ENCODE measurements at regions not wholly inside any gene's neighbourhood (a gene's known extent, or its start where the extent isn't known, plus 50 kb on each side); places are given as distances from the start of the nearest gene placed in this dataset.

- no peak overlapping the region for H2AK5ac ChIP-seq (ENCODE audit: low read depth, low read length)
- H2BK15ac ChIP-seq (ENCODE audit: low read length): no peak overlapping the region
- no peak overlapping the region for H2BK12ac ChIP-seq (ENCODE audit: low read depth, low read length)
- H3K27ac ChIP-seq (ENCODE audit: low read depth, low read length): no peak overlapping the region
- no peak overlapping the region for H4K91ac ChIP-seq (replicated peaks; ENCODE audit: insufficient read length, low read length)
- H3K14ac ChIP-seq (ENCODE audit: insufficient read length): no peak overlapping the region
- peak overlapping the region in 1 of 2 experiments; percentile 23; a peak in 1 of 4 replicates for H3K4me2 ChIP-seq (ENCODE audit: insufficient read depth in 1 of 2, low read depth in 2 of 2, low read length in 2 of 2)
- H2BK5ac ChIP-seq (ENCODE audit: low read depth, low read length): no peak overlapping the region
- CTCF ChIA-PET (ENCODE audit: partially characterized antibody): interaction anchor here (1.3 to 1.6 kb wide), 3 partner anchors 15 to 166 kb away, joined by 3 to 6 read pairs (median 3); partner anchors contain the start of gene NSG2
- no peaks in the 10 kb centered on the region for H3K79me2 ChIP-seq (ENCODE audit: control insufficient read depth in 1 of 2, insufficient read depth in 2 of 2, low read length in 2 of 2)
- no peak overlapping the region for H4K5ac ChIP-seq (ENCODE audit: insufficient read length, low read depth, low read length)
- POLR2A ChIA-PET (ENCODE audit: partially characterized antibody): interaction anchor here (0.7 kb wide), 1 partner anchor 889 kb away, joined by 3 read pairs; no protein-coding TSS in a partner anchor
- WGBS, 2 experiments (ENCODE audit: extremely low coverage in 1 of 2, insufficient coverage in 1 of 2, insufficient read length in 1 of 2, insufficient replicate concordance in 2 of 2, low coverage in 1 of 2, low lambda C conversion rate in 2 of 2, missing lambda C conversion rate in 1 of 2): 49% methylated on average over 4 of the region's 4 CpGs; no CpG with 5 or more reads in 1 of the 2 experiments
- no peak overlapping the region for H3K4ac ChIP-seq (replicated peaks; ENCODE audit: insufficient read length, low read depth, low read length)
- H3K56ac ChIP-seq (replicated peaks; ENCODE audit: insufficient read length, low read depth, low read length): no peak overlapping the region
- no peaks in the 10 kb centered on the region for H3K23me2 ChIP-seq (ENCODE audit: low read depth, low read length)
- H2BK120ac ChIP-seq (replicated peaks; ENCODE audit: low read depth, low read length): no peak overlapping the region
- FAIRE-seq (no peak), DNase-seq (ENCODE audit: low read depth in 1 of 2, low spot score in 2 of 2) (no peak)
- H4K8ac ChIP-seq (ENCODE audit: extremely low read depth, insufficient read depth, low read length): 0 out of 2 replicates have a peak overlapping the region, but pooled peaks have one; percentile 22
- no peaks in the 10 kb centered on the region for H4K20me1 ChIP-seq (replicated peaks in 1 of 2; ENCODE audit: control insufficient read depth in 1 of 2, insufficient read depth in 2 of 2, low read length in 2 of 2)
- no peaks in the 10 kb centered on the region for H3K9me3 ChIP-seq (ENCODE audit: insufficient read depth in 2 of 2, low read depth in 1 of 2, low read length in 1 of 2)
- H3K27me3 ChIP-seq (replicated peaks in 1 of 4; ENCODE audit: control insufficient read depth in 3 of 4, extremely low read depth in 1 of 4, insufficient read depth in 3 of 4, low read length in 3 of 4): no peaks in the 10 kb centered on the region
- no peaks in the 10 kb centered on the region for H3K79me1 ChIP-seq (ENCODE audit: low read depth, low read length)
- peaks cover 0 to 7% (median 5%) of the 10 kb centered on the region in 4 experiments; a peak in 5 of 7 replicates for H3K4me1 ChIP-seq (replicated peaks in 1 of 4; ENCODE audit: control insufficient read depth in 3 of 4, insufficient read depth in 4 of 4, low read length in 3 of 4)
- no peak overlapping the region for H3K4me3 ChIP-seq (ENCODE audit: extremely low read depth in 1 of 4, insufficient read depth in 2 of 4, low read depth in 3 of 4, low read length in 4 of 4)
- no peak overlapping the region for H3K18ac ChIP-seq (ENCODE audit: extremely low read depth, low read length)
- no peak overlapping the region for H2BK20ac ChIP-seq (ENCODE audit: low read length)
- 0 out of 2 replicates have a peak overlapping the region, but pooled peaks have one; percentile 46 for H2AFZ ChIP-seq (ENCODE audit: low read length)
- no peak overlapping the region for H3K23ac ChIP-seq (ENCODE audit: insufficient read length)
- no peak overlapping the region for H3K9ac ChIP-seq (replicated peaks in 1 of 4; ENCODE audit: extremely low read depth in 1 of 4, low read depth in 3 of 4, low read length in 3 of 4)
- no peaks in the 10 kb centered on the region for H3K36me3 ChIP-seq (ENCODE audit: control insufficient read depth in 2 of 4, insufficient read depth in 4 of 4, low read length in 3 of 4)
- TF ChIP-seq KDM4A (IDR thresholded peaks at IDR 0.05; ENCODE audit: low read depth, low read length, severe bottlenecking) (no peak), GTF2F1 (IDR thresholded peaks at IDR 0.05; ENCODE audit: borderline replicate concordance, low read depth, low read length) (no peak), JUND (IDR thresholded peaks at IDR 0.05; ENCODE audit: low read length) (no peak), PHF8 (conservative IDR thresholded peaks at IDR 0.05; ENCODE audit: low read depth, low read length) (no peak), NRF1 (IDR thresholded peaks at IDR 0.05; ENCODE audit: low read depth, low read length) (no peak), EP300 (IDR thresholded peaks at IDR 0.05; ENCODE audit: borderline replicate concordance in 1 of 2, low read depth in 2 of 2, low read length in 2 of 2) (no peak), RFX5 (IDR thresholded peaks at IDR 0.05; ENCODE audit: borderline replicate concordance, low read depth, low read length) (no peak), SIRT6 (IDR thresholded peaks at IDR 0.05; ENCODE audit: low read length) (no peak), SP4 (IDR thresholded peaks at IDR 0.05; ENCODE audit: low read length) (no peak), CBX5 (IDR thresholded peaks at IDR 0.05; ENCODE audit: low read depth, low read length) (no peak), EZH2 (IDR thresholded peaks at IDR 0.05; ENCODE audit: low read depth, low read length, severe bottlenecking) (no peak), SIN3A (conservative IDR thresholded peaks at IDR 0.05 in 1 of 2, IDR thresholded peaks at IDR 0.05 in 1 of 2; ENCODE audit: low read depth in 1 of 2, low read length in 2 of 2) (no peak), MAFK (IDR thresholded peaks at IDR 0.05; ENCODE audit: low read depth, low read length) (no peak), CBX8 (IDR thresholded peaks at IDR 0.05; ENCODE audit: borderline replicate concordance, low read depth, low read length) (no peak), TCF12 (IDR thresholded peaks at IDR 0.05; ENCODE audit: low read depth, low read length) (no peak)
Measured at GRCh38 chr5:174211277-174211626, 165.7 kb downstream of the NSG2 start.
